Left lung (tissue), 4 donors: ENCODE measurements at regions not wholly inside any gene's neighbourhood (a gene's known extent, or its start where the extent isn't known, plus 50 kb on each side); places are given as distances from the start of the nearest gene placed in this dataset.
A peak's percentile ranks its signal among the peaks of the same experiment; 100 is the strongest.

Experiments used
- ATAC-seq: fragments of 200-7000 bp; cut with Tn5 transposase; one replicate; pipeline ENCODE4 v1.9.1; 2020; ENCODE audit warnings: moderate library complexity
- DNase-seq, 4 donors: peaks; one replicate each; pipeline ENCODE4 v3.0.0-alpha.2; 2013 to 2020
- H3K27ac ChIP-seq, 2 donors: fragments of 200-600 bp; sonication (generic) in 1 of 2; one replicate each; pipeline versions ENCODE4 v1.5.0 to v1.8.0; 2020 to 2021
- H3K27me3 ChIP-seq, 2 donors: fragments of 200-600 bp; sonication (generic) in 1 of 2; one replicate each; pipeline versions ENCODE4 v1.5.0 to v1.8.0; 2020 to 2021
- H3K36me3 ChIP-seq, 2 donors: fragments of 200-600 bp; sonication (generic) in 1 of 2; one replicate each; pipeline versions ENCODE4 v1.5.0 to v1.8.0; 2020 to 2021
- H3K4me1 ChIP-seq, 2 donors: fragments of 200-600 bp; one replicate each; pipeline ENCODE4 v1.8.0; 2021
- H3K4me3 ChIP-seq, 2 donors: fragments of 200-600 bp; sonication (generic) in 1 of 2; one replicate each; pipeline versions ENCODE4 v1.5.0 to v1.8.0; 2020 to 2021; ENCODE audit warnings: mild to moderate bottlenecking in 1 of 2
- H3K9me3 ChIP-seq, 2 donors: fragments of 200-600 bp; sonication (generic) in 1 of 2; one replicate each; pipeline versions ENCODE4 v1.5.0 to v1.8.0; 2020 to 2021
- intact Hi-C, 2 donors: fragments of 100-400 bp; cut with DNase I; formaldehyde crosslinking; loops; one replicate each; pipeline versions ENCODE4 v1.11.2 to v1.14.2; 2022
- TF ChIP-seq, protein P1 (sequence below), 2 donors: fragments of 200-600 bp; sonication (generic) in 1 of 2; IDR thresholded peaks; one replicate each; pipeline versions ENCODE4 v1.5.0 to v1.8.0; 2021; ENCODE audit warnings: antibody characterized with exemption in 2 of 2
- donor health status: DM: no; HTN: yes; CAD: no.
- donor health status: DM: no; HTN: no; CAD: no.

DNA sequence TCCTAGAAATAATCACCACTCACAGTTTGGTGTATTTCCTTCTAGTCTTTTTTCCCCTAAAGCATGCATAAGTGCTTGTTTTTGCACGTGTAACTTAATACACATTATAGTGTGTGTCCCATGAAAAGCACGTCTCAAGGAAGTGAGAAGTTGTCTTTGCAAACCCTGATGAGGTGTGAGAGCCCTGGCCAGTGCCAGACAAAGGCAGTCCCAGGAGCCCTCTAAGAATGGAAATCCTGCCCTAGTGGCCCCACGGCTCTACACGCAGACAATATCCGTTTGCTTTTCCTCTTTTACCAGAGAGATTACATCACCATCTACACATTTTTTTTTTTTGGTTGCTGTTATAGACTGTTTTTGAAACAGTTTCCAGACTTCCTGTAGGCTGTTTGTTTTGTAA lies 85.5 kb upstream of the FZD10 start:
- Histone ChIP-seq H3K4me3 (no peak overlapping the region), H3K36me3 (no peaks in the 10 kb centered on the region), H3K27ac (no peak overlapping the region), H3K9me3 (peaks cover 0 to 10% of the 10 kb centered on the region in 2 donors), H3K27me3 (peaks cover 0 to 8% of the 10 kb centered on the region in 2 donors), H3K4me1 (no peaks in the 10 kb centered on the region)
- DNase-seq (peak in 1 of 4 donors; percentile 29), ATAC-seq (no peak)
- intact Hi-C loops = no loop called here
- TF ChIP-seq, protein P1, sequence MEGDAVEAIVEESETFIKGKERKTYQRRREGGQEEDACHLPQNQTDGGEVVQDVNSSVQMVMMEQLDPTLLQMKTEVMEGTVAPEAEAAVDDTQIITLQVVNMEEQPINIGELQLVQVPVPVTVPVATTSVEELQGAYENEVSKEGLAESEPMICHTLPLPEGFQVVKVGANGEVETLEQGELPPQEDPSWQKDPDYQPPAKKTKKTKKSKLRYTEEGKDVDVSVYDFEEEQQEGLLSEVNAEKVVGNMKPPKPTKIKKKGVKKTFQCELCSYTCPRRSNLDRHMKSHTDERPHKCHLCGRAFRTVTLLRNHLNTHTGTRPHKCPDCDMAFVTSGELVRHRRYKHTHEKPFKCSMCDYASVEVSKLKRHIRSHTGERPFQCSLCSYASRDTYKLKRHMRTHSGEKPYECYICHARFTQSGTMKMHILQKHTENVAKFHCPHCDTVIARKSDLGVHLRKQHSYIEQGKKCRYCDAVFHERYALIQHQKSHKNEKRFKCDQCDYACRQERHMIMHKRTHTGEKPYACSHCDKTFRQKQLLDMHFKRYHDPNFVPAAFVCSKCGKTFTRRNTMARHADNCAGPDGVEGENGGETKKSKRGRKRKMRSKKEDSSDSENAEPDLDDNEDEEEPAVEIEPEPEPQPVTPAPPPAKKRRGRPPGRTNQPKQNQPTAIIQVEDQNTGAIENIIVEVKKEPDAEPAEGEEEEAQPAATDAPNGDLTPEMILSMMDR (IDR thresholded peaks at IDR 0.05) = no peak

DNA sequence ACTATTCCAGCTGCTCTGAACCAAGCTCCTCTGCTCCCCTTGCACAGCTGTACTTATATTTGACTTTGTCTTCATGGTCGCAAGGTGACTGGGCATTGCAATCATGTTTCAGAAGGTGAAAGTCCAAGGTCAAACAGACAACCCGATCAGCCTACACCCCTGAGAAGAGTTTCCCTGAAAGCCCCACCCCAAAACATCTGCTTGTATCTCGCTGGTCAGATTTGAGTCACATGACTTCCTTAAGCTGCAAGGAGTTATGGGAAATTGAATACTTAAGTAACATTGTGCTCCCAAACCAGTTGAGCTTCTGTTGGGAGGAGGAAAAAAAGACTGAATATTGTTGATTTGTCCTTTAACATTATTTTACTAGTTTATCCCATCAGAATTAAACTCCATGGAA lies 83.4 kb upstream of the FZD10 start:
- DNase-seq (no peak), ATAC-seq (no peak)
- no peak overlapping the region for H3K4me3 ChIP-seq
- no peak overlapping the region for H3K27ac ChIP-seq
- intact Hi-C loops = no loop called here
- peaks cover 0 to 9% of the 10 kb centered on the region in 2 donors for H3K27me3 ChIP-seq
- peaks cover 0 to 10% of the 10 kb centered on the region in 2 donors for H3K9me3 ChIP-seq
- H3K4me1 ChIP-seq = no peaks in the 10 kb centered on the region
- TF ChIP-seq, protein P1 (IDR thresholded peaks at IDR 0.05) = no peak
- no peaks in the 10 kb centered on the region for H3K36me3 ChIP-seq

DNA sequence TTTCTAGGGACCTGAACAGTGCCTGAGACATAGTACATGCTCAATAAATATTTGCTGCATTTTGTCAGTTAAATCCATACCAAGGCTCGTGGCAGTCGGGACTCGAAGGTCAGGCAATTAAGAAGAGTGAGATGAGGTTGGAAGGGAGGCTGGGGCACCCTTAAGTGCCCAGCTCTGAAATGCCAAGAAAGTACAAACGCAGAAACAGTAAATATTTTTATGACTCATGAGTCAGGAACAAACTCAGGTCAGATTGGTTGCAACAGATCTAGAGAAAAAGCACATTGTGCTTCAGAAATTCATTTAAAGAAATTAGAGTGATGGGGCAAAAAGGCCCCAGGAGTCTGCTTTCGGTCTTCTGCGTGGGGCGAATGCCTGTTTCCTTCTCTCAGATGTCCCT lies 83.0 kb upstream of the FZD10 start:
- TF ChIP-seq, protein P1 (IDR thresholded peaks at IDR 0.05) = no peak
- no peak for ATAC-seq
- H3K27me3 ChIP-seq = peaks cover 0 to 9% of the 10 kb centered on the region in 2 donors

DNA sequence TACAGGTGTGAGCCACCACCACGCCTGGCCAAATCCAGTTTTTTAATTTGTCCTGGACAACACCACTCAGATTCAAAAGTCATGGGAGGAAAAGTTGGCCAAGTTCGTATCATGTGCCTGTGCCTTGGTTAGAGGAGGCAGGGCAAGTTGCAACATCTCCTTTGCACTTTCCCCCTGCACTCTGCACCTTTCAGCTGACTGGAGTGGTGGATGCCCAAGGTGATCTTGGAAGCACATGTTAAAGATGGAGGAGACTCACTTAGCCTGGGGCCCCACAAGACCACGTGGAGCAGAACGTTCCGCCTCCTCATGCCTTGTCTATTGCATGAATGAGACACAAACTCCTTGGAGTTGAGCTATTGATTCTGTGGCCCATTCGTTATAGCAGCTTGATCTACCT lies 82.1 kb upstream of the FZD10 start:
- ATAC-seq = no peak
- no peak overlapping the region for H3K27ac ChIP-seq
- peaks cover 0 to 3% of the 10 kb centered on the region in 2 donors for H3K4me1 ChIP-seq
- H3K9me3 ChIP-seq = peaks cover 0 to 10% of the 10 kb centered on the region in 2 donors
- H3K36me3 ChIP-seq = no peaks in the 10 kb centered on the region
- intact Hi-C loops = no loop called here
- H3K4me3 ChIP-seq = no peak overlapping the region
- DNase-seq = no peak
- H3K27me3 ChIP-seq = peaks cover 0 to 9% of the 10 kb centered on the region in 2 donors
- TF ChIP-seq, protein P1 (IDR thresholded peaks at IDR 0.05) = no peak

More for the DNA sequence above, 83.0 kb upstream of the FZD10 start:
- peaks cover 0 to 10% of the 10 kb centered on the region in 2 donors for H3K9me3 ChIP-seq
- intact Hi-C loops = no loop called here
- H3K4me3 ChIP-seq = no peak overlapping the region
- peaks cover 0 to 3% of the 10 kb centered on the region in 2 donors for H3K4me1 ChIP-seq
- no peaks in the 10 kb centered on the region for H3K36me3 ChIP-seq
- no peak for DNase-seq
- H3K27ac ChIP-seq = no peak overlapping the region

DNA sequence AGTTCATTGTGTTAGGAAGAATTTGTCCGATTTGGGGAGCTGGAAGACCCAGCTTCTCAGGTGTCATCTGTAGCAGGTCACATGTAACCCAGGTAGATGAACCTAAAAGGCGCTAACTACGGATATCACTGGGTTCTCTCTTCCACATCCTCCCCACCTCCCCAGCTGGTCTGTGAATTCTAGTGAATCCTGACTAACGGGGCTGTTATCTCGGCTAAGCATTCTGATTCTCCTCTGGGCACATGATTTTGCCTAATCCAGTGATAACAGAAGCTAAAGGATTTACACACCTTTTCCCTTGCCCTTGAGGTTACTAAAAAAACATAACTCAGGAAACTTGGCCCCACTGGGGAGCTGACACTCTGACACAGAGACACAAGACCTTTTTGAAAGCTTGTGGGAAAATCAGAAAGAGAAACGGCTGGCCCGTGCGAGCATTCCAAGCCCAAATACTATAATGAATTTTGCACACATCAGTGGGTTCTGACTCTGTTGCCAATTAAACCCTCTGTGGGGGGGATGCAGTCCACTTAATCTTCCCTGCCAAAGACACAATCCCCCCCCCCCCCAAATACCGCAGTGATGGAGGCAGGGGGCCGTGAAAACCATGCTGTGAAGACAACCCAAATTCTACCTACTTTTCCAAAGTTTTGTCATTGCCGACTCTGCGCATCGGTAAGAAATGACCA lies 81.0 kb upstream of the FZD10 start:
- H3K27me3 ChIP-seq = peaks cover 0 to 9% of the 10 kb centered on the region in 2 donors
- H3K4me1 ChIP-seq = peaks cover 0 to 3% of the 10 kb centered on the region in 2 donors
- ATAC-seq (no peak), DNase-seq (no peak)
- H3K9me3 ChIP-seq = peaks cover 0 to 10% of the 10 kb centered on the region in 2 donors
- H3K36me3 ChIP-seq = no peaks in the 10 kb centered on the region
- H3K27ac ChIP-seq = no peak overlapping the region
- TF ChIP-seq, protein P1 (IDR thresholded peaks at IDR 0.05) = no peak
- intact Hi-C loops = no loop called here
- H3K4me3 ChIP-seq = no peak overlapping the region
